ENCODE measurements at regions not wholly inside any gene's neighbourhood (a gene's known extent, or its start where the extent isn't known, plus 50 kb on each side); places are given as distances from the start of the nearest gene placed in this dataset.

DNA sequence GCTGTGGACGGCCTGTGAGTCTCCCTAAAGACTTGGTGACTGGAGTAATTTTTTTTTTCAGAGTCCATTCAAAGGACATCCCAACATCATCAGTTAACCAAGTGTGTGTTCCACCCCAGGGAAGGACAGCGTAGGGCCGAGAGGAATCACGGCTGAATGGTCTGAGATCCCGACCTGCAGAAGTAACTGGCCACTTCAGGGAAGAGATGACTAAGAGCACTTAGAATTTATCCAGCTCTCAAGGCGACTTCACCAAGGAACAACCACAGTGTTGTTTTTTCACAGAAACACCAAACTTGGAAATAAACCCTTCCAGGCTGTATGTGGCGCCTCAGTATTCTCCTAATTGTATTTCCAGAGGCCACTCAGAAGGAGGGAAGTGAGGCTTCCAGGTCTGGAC lies 231.6 kb downstream of the FNDC1 start:
- TF ChIP-seq, protein P1, sequence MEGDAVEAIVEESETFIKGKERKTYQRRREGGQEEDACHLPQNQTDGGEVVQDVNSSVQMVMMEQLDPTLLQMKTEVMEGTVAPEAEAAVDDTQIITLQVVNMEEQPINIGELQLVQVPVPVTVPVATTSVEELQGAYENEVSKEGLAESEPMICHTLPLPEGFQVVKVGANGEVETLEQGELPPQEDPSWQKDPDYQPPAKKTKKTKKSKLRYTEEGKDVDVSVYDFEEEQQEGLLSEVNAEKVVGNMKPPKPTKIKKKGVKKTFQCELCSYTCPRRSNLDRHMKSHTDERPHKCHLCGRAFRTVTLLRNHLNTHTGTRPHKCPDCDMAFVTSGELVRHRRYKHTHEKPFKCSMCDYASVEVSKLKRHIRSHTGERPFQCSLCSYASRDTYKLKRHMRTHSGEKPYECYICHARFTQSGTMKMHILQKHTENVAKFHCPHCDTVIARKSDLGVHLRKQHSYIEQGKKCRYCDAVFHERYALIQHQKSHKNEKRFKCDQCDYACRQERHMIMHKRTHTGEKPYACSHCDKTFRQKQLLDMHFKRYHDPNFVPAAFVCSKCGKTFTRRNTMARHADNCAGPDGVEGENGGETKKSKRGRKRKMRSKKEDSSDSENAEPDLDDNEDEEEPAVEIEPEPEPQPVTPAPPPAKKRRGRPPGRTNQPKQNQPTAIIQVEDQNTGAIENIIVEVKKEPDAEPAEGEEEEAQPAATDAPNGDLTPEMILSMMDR (IDR thresholded peaks at IDR 0.05 in 8 of 11, conservative IDR thresholded peaks at IDR 0.05 in 3 of 11): no peak
- TF ChIP-seq POLR2AphosphoS5 (IDR thresholded peaks at IDR 0.05): no peak

Measured in spleen (tissue), 7 donors.